UCSD-AML1 (cell line): ENCODE measurements at regions not wholly inside any gene's neighbourhood (a gene's known extent, or its start where the extent isn't known, plus 50 kb on each side); places are given as distances from the start of the nearest gene placed in this dataset.

ENCODE experiments used
- DNase-seq: peaks from one replicate; lab custom pipeline; 2025; ENCODE audit not compliant: unreplicated experiment; lab: John Stamatoyannopoulos, UW

- no peak for DNase-seq
Observed at GRCh38 chr10:128485701-128486235, 359.5 kb upstream of the MKI67 start.

- no peak for DNase-seq
Observed at GRCh38 chr10:128487517-128487916, 361.3 kb upstream of the MKI67 start.

GRCh38 chr10:128489324-128490247, 363.4 kb upstream of the MKI67 start:
- no peak for DNase-seq

GRCh38 chr10:128491686-128492085, 365.5 kb upstream of the MKI67 start:
- no peak for DNase-seq

- DNase-seq = no peak
Observed at GRCh38 chr10:128493811-128494210, 367.6 kb upstream of the MKI67 start.

- DNase-seq = no peak
Observed at GRCh38 chr10:128494665-128495064, 368.4 kb upstream of the MKI67 start.

- no peak for DNase-seq
Observed at GRCh38 chr10:128497660-128498377, 371.6 kb upstream of the MKI67 start.

GRCh38 chr10:128498378-128498730, 372.1 kb upstream of the MKI67 start:
- no peak for DNase-seq

GRCh38 chr10:128498746-128499145, 372.5 kb upstream of the MKI67 start:
- DNase-seq = no peak

GRCh38 chr10:128499486-128499885, 373.3 kb upstream of the MKI67 start:
- DNase-seq = no peak

- no peak for DNase-seq
Observed at GRCh38 chr10:128499956-128500355, 373.7 kb upstream of the MKI67 start.

- DNase-seq = no peak
Observed at GRCh38 chr10:128500642-128501041, 374.4 kb upstream of the MKI67 start.

- no peak for DNase-seq
Observed at GRCh38 chr10:128505346-128505745, 379.1 kb upstream of the MKI67 start.

GRCh38 chr10:128506423-128506822, 380.2 kb upstream of the MKI67 start:
- no peak for DNase-seq

- no peak for DNase-seq
Observed at GRCh38 chr10:128507066-128507465, 380.8 kb upstream of the MKI67 start.

- DNase-seq = no peak
Observed at GRCh38 chr10:128511284-128511683, 385.1 kb upstream of the MKI67 start.

- no peak for DNase-seq
Observed at GRCh38 chr10:128512767-128513166, 386.5 kb upstream of the MKI67 start.

- no peak for DNase-seq
Observed at GRCh38 chr10:128514536-128514935, 388.3 kb upstream of the MKI67 start.

- DNase-seq = no peak
Observed at GRCh38 chr10:128516180-128516579, 390.0 kb upstream of the MKI67 start.

- no peak for DNase-seq
Observed at GRCh38 chr10:128517167-128517566, 390.9 kb upstream of the MKI67 start.

- no peak for DNase-seq
Observed at GRCh38 chr10:128518000-128518399, 391.8 kb upstream of the MKI67 start.

- no peak for DNase-seq
Observed at GRCh38 chr10:128519581-128519980, 393.4 kb upstream of the MKI67 start.
